ENCODE measurements at regions not wholly inside any gene's neighbourhood (a gene's known extent, or its start where the extent isn't known, plus 50 kb on each side); places are given as distances from the start of the nearest gene placed in this dataset.

DNA sequence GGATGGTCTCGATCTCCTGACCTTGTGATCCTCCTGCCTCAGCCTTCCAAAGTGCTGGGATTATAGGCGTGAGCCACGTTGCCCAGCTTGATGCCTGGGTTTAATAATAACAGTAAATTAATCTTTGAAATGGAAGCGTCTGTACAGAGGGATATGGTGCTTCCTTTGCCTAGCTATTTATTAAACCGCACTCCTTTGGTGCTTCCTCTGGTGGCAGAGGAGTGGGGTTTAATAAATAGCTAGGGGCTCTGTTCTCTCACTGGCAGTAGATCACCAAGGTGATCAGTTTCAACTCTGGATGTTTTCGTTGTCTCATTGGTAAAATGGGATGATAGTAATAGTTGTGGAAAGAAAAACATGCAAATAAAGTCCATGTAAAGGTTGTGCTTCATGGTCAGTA is 1122.5 kb upstream of the WWC1 start:
- H3K36me3 Mint-ChIP-seq: no peaks in the 10 kb centered on the region
- no peak overlapping the region for H3K4me3 Mint-ChIP-seq
- H3K4me1 Mint-ChIP-seq: no peaks in the 10 kb centered on the region
- no peak for DNase-seq
- ATAC-seq (ENCODE audit: low read depth in 2 of 2): no peak
- Histone ChIP-seq H3K36me3 (ENCODE audit: control insufficient read depth, insufficient read depth, low read length) (no peaks in the 10 kb centered on the region), H3K4me1 (ENCODE audit: control insufficient read depth, insufficient read depth, low read length, poor library complexity, severe bottlenecking) (no peaks in the 10 kb centered on the region), H3K27me3 (ENCODE audit: control insufficient read depth, insufficient read depth, low read length) (no peaks in the 10 kb centered on the region), H3K9me3 (ENCODE audit: control insufficient read depth in 2 of 2, low read length in 2 of 2) (no peaks in the 10 kb centered on the region), H3K4me3 (ENCODE audit: low read depth, low read length) (no peak overlapping the region), H3K27ac (ENCODE audit: insufficient read depth, low read length, poor library complexity, severe bottlenecking) (no peak overlapping the region)
- peaks cover 1 to 14% (median 11%) of the 10 kb centered on the region in 7 donors for H3K9me3 Mint-ChIP-seq
- no peaks in the 10 kb centered on the region for H3K27me3 Mint-ChIP-seq
- H3K27ac Mint-ChIP-seq: no peak overlapping the region

DNA sequence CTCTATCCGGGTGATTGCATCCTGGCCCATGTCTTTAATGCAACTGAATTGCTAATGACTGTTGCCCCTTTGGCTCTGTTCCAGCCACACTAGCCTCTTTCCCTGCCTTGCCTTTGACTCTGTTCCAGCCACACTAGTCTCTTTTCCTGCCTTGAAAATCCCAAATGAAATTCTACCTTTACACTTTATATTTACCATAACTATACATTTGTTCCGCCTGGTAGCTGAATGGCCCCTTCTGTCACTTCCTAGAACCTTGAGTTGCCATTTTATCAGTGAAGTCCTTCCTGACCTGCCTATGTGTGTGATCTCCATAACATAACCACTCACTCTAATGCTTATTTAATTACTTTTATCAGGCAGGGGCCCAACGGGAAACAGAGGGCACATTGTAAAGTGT is 1120.4 kb upstream of the WWC1 start:
- H3K27me3 ChIP-seq (ENCODE audit: control insufficient read depth, insufficient read depth, low read length): no peaks in the 10 kb centered on the region
- Mint-ChIP-seq H3K27me3 (no peaks in the 10 kb centered on the region), H3K27ac (no peak overlapping the region), H3K4me1 (no peaks in the 10 kb centered on the region), H3K36me3 (no peaks in the 10 kb centered on the region), H3K9me3 (peaks cover 5 to 16% (median 9%) of the 10 kb centered on the region in 7 donors), H3K4me3 (no peak overlapping the region)
- no peak overlapping the region for H3K4me3 ChIP-seq (ENCODE audit: low read depth, low read length)
- no peak overlapping the region for H3K27ac ChIP-seq (ENCODE audit: insufficient read depth, low read length, poor library complexity, severe bottlenecking)
- ATAC-seq (ENCODE audit: low read depth in 2 of 2) (no peak), DNase-seq (no peak)
- no peaks in the 10 kb centered on the region for H3K4me1 ChIP-seq (ENCODE audit: control insufficient read depth, insufficient read depth, low read length, poor library complexity, severe bottlenecking)
- no peaks in the 10 kb centered on the region for H3K9me3 ChIP-seq (ENCODE audit: control insufficient read depth in 2 of 2, low read length in 2 of 2)
- H3K36me3 ChIP-seq (ENCODE audit: control insufficient read depth, insufficient read depth, low read length): no peaks in the 10 kb centered on the region

DNA sequence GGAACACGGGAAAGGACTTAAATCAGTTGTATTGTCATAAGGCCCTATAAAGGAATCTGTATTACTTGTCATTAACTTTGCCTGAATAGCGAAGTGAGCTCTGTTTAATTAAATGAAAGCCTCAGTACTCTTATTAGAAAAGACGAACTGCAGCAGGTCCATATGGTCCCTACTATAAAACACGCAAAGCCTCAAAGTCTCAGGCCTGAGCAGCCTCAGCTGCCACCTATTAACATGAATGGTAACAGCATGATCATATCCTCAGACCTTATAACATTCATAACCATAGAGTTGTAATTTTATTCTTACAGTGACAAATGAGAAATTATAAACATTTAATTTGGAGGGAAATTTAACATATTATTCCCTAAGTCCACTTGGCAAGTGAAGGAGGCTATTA is 1113.7 kb upstream of the WWC1 start:
- Mint-ChIP-seq H3K27ac (no peak overlapping the region), H3K27me3 (no peaks in the 10 kb centered on the region), H3K36me3 (no peaks in the 10 kb centered on the region), H3K9me3 (peaks cover 0 to 17% (median 6%) of the 10 kb centered on the region in 7 donors), H3K4me3 (no peak overlapping the region), H3K4me1 (no peaks in the 10 kb centered on the region)
- no peaks in the 10 kb centered on the region for H3K4me1 ChIP-seq (ENCODE audit: control insufficient read depth, insufficient read depth, low read length, poor library complexity, severe bottlenecking)
- DNase-seq: no peak
- H3K27ac ChIP-seq (ENCODE audit: insufficient read depth, low read length, poor library complexity, severe bottlenecking): no peak overlapping the region
- no peaks in the 10 kb centered on the region for H3K36me3 ChIP-seq (ENCODE audit: control insufficient read depth, insufficient read depth, low read length)
- no peak overlapping the region for H3K4me3 ChIP-seq (ENCODE audit: low read depth, low read length)
- H3K27me3 ChIP-seq (ENCODE audit: control insufficient read depth, insufficient read depth, low read length): no peaks in the 10 kb centered on the region
- no peak for ATAC-seq (ENCODE audit: low read depth in 2 of 2)
- peaks cover 0 to 5% of the 10 kb centered on the region in 2 experiments for H3K9me3 ChIP-seq (ENCODE audit: control insufficient read depth in 2 of 2, low read length in 2 of 2)

DNA sequence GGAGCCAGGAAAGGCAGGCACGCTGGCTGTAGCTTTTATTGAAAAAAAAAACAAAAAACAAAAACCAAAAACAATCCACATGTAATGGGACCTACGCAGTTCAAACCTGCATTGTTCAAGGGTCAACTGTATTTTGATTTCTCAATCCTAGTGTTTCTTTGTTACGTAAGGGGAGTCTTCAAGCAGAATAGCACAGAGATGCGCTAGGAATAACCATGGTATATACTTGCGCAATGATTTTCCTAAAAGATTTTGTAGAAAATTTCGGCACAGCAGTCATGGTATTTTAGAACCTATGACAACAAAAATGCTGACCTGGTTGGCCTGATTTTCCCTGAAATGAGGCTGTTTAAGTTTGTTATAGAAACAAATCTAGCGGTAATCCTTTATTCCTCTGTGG is 1110.5 kb upstream of the WWC1 start:
- ATAC-seq (ENCODE audit: low read depth in 2 of 2): no peak
- H3K36me3 Mint-ChIP-seq: no peaks in the 10 kb centered on the region
- H3K4me1 Mint-ChIP-seq: no peaks in the 10 kb centered on the region
- H3K9me3 ChIP-seq (ENCODE audit: control insufficient read depth in 2 of 2, low read length in 2 of 2): peaks cover 0 to 5% of the 10 kb centered on the region in 2 experiments
- H3K4me1 ChIP-seq (ENCODE audit: control insufficient read depth, insufficient read depth, low read length, poor library complexity, severe bottlenecking): no peaks in the 10 kb centered on the region
- no peak overlapping the region for H3K27ac Mint-ChIP-seq
- no peak overlapping the region for H3K4me3 ChIP-seq (ENCODE audit: low read depth, low read length)
- H3K36me3 ChIP-seq (ENCODE audit: control insufficient read depth, insufficient read depth, low read length): no peaks in the 10 kb centered on the region
- no peak overlapping the region for H3K27ac ChIP-seq (ENCODE audit: insufficient read depth, low read length, poor library complexity, severe bottlenecking)
- no peaks in the 10 kb centered on the region for H3K27me3 ChIP-seq (ENCODE audit: control insufficient read depth, insufficient read depth, low read length)
- DNase-seq: no peak
- no peaks in the 10 kb centered on the region for H3K27me3 Mint-ChIP-seq
- no peak overlapping the region for H3K4me3 Mint-ChIP-seq
- peaks cover 2 to 32% (median 8%) of the 10 kb centered on the region in 7 donors for H3K9me3 Mint-ChIP-seq

DNA sequence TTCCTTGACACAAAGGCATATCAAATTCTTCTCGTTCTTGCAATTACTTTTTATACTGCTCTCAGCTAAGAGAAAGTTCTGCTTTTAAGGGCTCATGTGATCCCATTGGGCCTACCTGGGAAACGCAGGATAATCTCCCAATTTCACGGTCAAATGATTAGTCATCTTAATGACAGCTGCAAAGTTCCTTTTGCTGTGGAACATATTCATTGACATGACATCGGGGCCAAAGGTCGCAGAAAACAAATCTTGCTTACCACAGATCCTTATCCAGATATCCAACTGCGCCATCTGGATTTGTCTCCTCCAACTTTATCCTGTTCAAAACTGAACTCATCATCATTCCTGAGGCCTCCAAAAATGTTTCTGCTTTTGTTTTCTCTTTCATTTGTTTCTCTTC is 1085.6 kb upstream of the WWC1 start:
- Mint-ChIP-seq H3K27me3 (no peaks in the 10 kb centered on the region), H3K36me3 (no peaks in the 10 kb centered on the region), H3K4me1 (no peaks in the 10 kb centered on the region), H3K27ac (peak overlapping the region in 1 of 3 donors; percentile 5), H3K9me3 (peaks cover 0 to 19% (median 8%) of the 10 kb centered on the region in 7 donors), H3K4me3 (no peak overlapping the region)
- H3K36me3 ChIP-seq (ENCODE audit: control insufficient read depth, insufficient read depth, low read length): no peaks in the 10 kb centered on the region
- no peaks in the 10 kb centered on the region for H3K4me1 ChIP-seq (ENCODE audit: control insufficient read depth, insufficient read depth, low read length, poor library complexity, severe bottlenecking)
- H3K4me3 ChIP-seq (ENCODE audit: low read depth, low read length): no peak overlapping the region
- no peak for DNase-seq
- H3K27ac ChIP-seq (ENCODE audit: insufficient read depth, low read length, poor library complexity, severe bottlenecking): no peak overlapping the region
- no peaks in the 10 kb centered on the region for H3K27me3 ChIP-seq (ENCODE audit: control insufficient read depth, insufficient read depth, low read length)
- H3K9me3 ChIP-seq (ENCODE audit: control insufficient read depth in 2 of 2, low read length in 2 of 2): no peaks in the 10 kb centered on the region
- ATAC-seq (ENCODE audit: low read depth in 2 of 2): no peak

DNA sequence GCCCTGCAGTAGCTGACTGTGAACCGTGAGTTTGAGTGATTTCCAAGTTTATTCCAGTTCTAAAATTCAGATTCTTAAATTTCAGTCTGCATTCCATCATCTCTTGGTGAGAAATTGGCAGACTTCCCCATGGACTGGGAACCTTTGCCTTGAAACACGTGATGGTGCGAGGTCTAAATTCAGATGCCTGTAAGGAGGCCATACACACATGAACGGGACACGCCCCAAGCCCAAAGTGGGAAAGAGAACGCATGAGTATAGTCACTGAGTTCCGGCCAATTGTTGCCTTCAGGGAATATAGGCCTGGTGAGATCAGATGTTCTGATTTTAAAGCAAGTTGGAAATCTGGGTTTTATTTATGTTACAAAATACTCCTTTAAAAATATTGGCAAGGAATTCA is 1084.4 kb upstream of the WWC1 start:
- DNase-seq (no peak), ATAC-seq (ENCODE audit: low read depth in 2 of 2) (no peak)
- Histone ChIP-seq H3K4me3 (ENCODE audit: low read depth, low read length) (no peak overlapping the region), H3K4me1 (ENCODE audit: control insufficient read depth, insufficient read depth, low read length, poor library complexity, severe bottlenecking) (no peaks in the 10 kb centered on the region), H3K9me3 (ENCODE audit: control insufficient read depth in 2 of 2, low read length in 2 of 2) (no peaks in the 10 kb centered on the region), H3K27ac (ENCODE audit: insufficient read depth, low read length, poor library complexity, severe bottlenecking) (no peak overlapping the region), H3K27me3 (ENCODE audit: control insufficient read depth, insufficient read depth, low read length) (no peaks in the 10 kb centered on the region), H3K36me3 (ENCODE audit: control insufficient read depth, insufficient read depth, low read length) (no peaks in the 10 kb centered on the region)
- Mint-ChIP-seq H3K4me1 (no peaks in the 10 kb centered on the region), H3K36me3 (no peaks in the 10 kb centered on the region), H3K9me3 (peaks cover 0 to 19% (median 9%) of the 10 kb centered on the region in 7 donors), H3K27ac (no peak overlapping the region), H3K27me3 (no peaks in the 10 kb centered on the region), H3K4me3 (no peak overlapping the region)

DNA sequence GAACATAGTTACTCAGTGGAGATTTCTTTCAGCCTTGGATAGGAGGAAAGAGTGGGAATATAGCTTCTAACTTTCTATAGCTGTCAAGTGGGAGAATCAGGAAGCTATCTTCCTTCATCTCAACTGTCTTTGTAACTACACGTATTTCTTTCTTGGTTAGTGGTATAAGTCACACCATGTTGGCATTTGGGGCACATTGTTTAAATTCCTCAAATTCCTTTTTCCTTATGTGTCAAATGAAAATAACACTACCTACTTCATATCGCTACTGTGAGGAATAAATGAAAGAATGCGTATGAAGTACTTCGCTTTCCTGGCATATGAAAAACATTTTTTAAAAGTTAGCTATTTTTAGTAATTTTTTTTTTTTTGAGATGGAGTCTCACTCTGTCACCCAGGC is 1082.5 kb upstream of the WWC1 start:
- Histone ChIP-seq H3K4me1 (ENCODE audit: control insufficient read depth, insufficient read depth, low read length, poor library complexity, severe bottlenecking) (no peaks in the 10 kb centered on the region), H3K4me3 (ENCODE audit: low read depth, low read length) (no peak overlapping the region), H3K27me3 (ENCODE audit: control insufficient read depth, insufficient read depth, low read length) (no peaks in the 10 kb centered on the region), H3K27ac (ENCODE audit: insufficient read depth, low read length, poor library complexity, severe bottlenecking) (no peak overlapping the region), H3K9me3 (ENCODE audit: control insufficient read depth in 2 of 2, low read length in 2 of 2) (no peaks in the 10 kb centered on the region), H3K36me3 (ENCODE audit: control insufficient read depth, insufficient read depth, low read length) (no peaks in the 10 kb centered on the region)
- H3K27me3 Mint-ChIP-seq: no peaks in the 10 kb centered on the region
- no peak overlapping the region for H3K27ac Mint-ChIP-seq
- no peaks in the 10 kb centered on the region for H3K4me1 Mint-ChIP-seq
- H3K36me3 Mint-ChIP-seq: no peaks in the 10 kb centered on the region
- ATAC-seq (ENCODE audit: low read depth in 2 of 2) (no peak), DNase-seq (no peak)
- peaks cover 0 to 16% (median 3%) of the 10 kb centered on the region in 7 donors for H3K9me3 Mint-ChIP-seq
- H3K4me3 Mint-ChIP-seq: no peak overlapping the region

DNA sequence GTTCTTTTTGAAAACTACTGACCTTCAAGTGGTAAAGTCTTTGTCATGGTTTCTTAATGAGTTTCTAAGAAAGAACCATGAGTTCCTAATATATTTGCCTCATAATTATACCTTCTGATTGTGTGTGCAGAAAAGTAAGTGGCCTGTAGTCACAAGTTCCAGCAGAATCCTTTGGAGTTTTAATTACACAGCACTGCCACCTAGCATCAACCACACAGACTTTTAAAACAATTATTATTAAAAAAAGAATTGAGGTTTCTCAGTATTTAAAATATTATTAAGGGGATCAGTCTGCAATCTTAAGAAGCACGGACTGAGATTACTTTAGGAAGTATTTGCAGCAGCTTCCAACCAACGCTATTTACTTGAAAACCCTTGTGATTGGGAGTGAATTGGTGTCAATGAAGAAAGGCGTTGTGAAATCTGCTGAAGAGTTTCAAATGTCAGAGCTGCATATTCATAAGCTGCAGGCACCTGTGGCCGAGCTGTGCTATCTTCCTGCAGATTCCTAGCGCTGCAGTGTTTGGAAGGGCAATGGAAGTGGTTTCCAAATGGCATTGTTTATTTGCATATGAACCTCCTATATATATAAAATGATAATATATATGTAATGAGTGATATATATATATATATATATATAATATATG is 1074.2 kb upstream of the WWC1 start:
- Histone ChIP-seq H3K9me3 (ENCODE audit: control insufficient read depth in 2 of 2, low read length in 2 of 2) (no peaks in the 10 kb centered on the region), H3K27ac (ENCODE audit: insufficient read depth, low read length, poor library complexity, severe bottlenecking) (no peak overlapping the region), H3K4me1 (ENCODE audit: control insufficient read depth, insufficient read depth, low read length, poor library complexity, severe bottlenecking) (no peaks in the 10 kb centered on the region), H3K4me3 (ENCODE audit: low read depth, low read length) (no peak overlapping the region), H3K36me3 (ENCODE audit: control insufficient read depth, insufficient read depth, low read length) (no peaks in the 10 kb centered on the region), H3K27me3 (ENCODE audit: control insufficient read depth, insufficient read depth, low read length) (no peaks in the 10 kb centered on the region)
- Mint-ChIP-seq H3K27me3 (no peaks in the 10 kb centered on the region), H3K4me3 (no peak overlapping the region), H3K9me3 (peaks cover 0 to 16% (median 2%) of the 10 kb centered on the region in 7 donors), H3K4me1 (no peaks in the 10 kb centered on the region), H3K36me3 (no peaks in the 10 kb centered on the region), H3K27ac (no peak overlapping the region)
- DNase-seq (no peak), ATAC-seq (ENCODE audit: low read depth in 2 of 2) (no peak)
